Fibroblast of lung (primary cell): ENCODE measurements at regions not wholly inside any gene's neighbourhood (a gene's known extent, or its start where the extent isn't known, plus 50 kb on each side); places are given as distances from the start of the nearest gene placed in this dataset.

Experiments
- DNase-seq, 2 donors: peaks; one replicate each; pipeline versions ENCODE4 v3.0.0 to v3.0.0-alpha.2; 2010; ENCODE audit warnings: low read depth in 2 of 2
- H2AFZ ChIP-seq: 2 replicates; pipeline ENCODE4 v1.5.1; 2012; ENCODE audit warnings: low read length, control low read depth, inconsistent platforms
- H3K27ac ChIP-seq: 2 replicates; pipeline ENCODE4 v1.5.1; 2011; ENCODE audit warnings: low read length, control low read depth; ENCODE audit not compliant: insufficient read depth
- H3K27me3 ChIP-seq: 2 replicates; pipeline ENCODE4 v1.5.1; 2011; ENCODE audit warnings: mild to moderate bottlenecking, low read length; ENCODE audit not compliant: control insufficient read depth, insufficient read depth
- H3K36me3 ChIP-seq: 2 replicates; pipeline ENCODE4 v1.5.1; 2011; ENCODE audit warnings: low read length; ENCODE audit not compliant: control insufficient read depth, insufficient read depth
- H3K4me1 ChIP-seq: 2 replicates; pipeline ENCODE4 v1.5.1; 2011; ENCODE audit warnings: low read length; ENCODE audit not compliant: control insufficient read depth, insufficient read depth; ENCODE audit errors: extremely low read depth
- H3K4me2 ChIP-seq: 2 replicates; pipeline ENCODE4 v1.5.1; 2011; ENCODE audit warnings: low read length, control low read depth; ENCODE audit not compliant: insufficient read depth; ENCODE audit errors: extremely low read depth
- H3K4me3 ChIP-seq, 4 experiments: fragments of 200-600 bp in 1 of 4; sonication (generic) in 1 of 4; replicated peaks in 1 of 4; 2 replicates each; pipeline ENCODE4 v1.5.1; 2011 to 2016; ENCODE audit warnings: low read length in 4 of 4, low read depth in 3 of 4, mild to moderate bottlenecking in 3 of 4, control low read depth in 2 of 4, inconsistent platforms in 1 of 4, mixed read lengths in 1 of 4; ENCODE audit not compliant: insufficient read depth in 1 of 4; ENCODE audit errors: control extremely low read depth in 1 of 4
- H3K79me2 ChIP-seq: 2 replicates; pipeline ENCODE4 v1.5.1; 2012; ENCODE audit warnings: mild to moderate bottlenecking, low read length, inconsistent platforms; ENCODE audit not compliant: control insufficient read depth, insufficient read depth
- H3K9ac ChIP-seq: 2 replicates; pipeline ENCODE4 v1.5.1; 2011; ENCODE audit warnings: mild to moderate bottlenecking, low read length, control low read depth; ENCODE audit not compliant: insufficient read depth
- H3K9me3 ChIP-seq: 2 replicates; pipeline ENCODE4 v1.5.1; 2012; ENCODE audit warnings: low read depth, low read length; ENCODE audit not compliant: control insufficient read depth, insufficient read depth
- H4K20me1 ChIP-seq: 2 replicates; pipeline ENCODE4 v1.5.1; 2011; ENCODE audit warnings: low read length; ENCODE audit not compliant: control insufficient read depth, insufficient read depth; ENCODE audit errors: extremely low read depth
- EZH2 ChIP-seq: IDR thresholded peaks from 2 replicates; pipeline ENCODE4 v1.5.1; 2012; ENCODE audit warnings: low read length, control low read depth, mild to moderate bottlenecking; ENCODE audit errors: missing control alignments
- TF ChIP-seq, protein P1 (sequence below), 2 donors: IDR thresholded peaks in 1 of 2; conservative IDR thresholded peaks in 1 of 2; 1 replicate in 1 of 2; 2 replicates in 1 of 2; pipeline ENCODE4 v1.5.1; 2011 to 2012; ENCODE audit warnings: low read length in 2 of 2, control low read depth in 1 of 2, inconsistent platforms in 1 of 2, low read depth in 1 of 2, mild to moderate bottlenecking in 1 of 2

DNA sequence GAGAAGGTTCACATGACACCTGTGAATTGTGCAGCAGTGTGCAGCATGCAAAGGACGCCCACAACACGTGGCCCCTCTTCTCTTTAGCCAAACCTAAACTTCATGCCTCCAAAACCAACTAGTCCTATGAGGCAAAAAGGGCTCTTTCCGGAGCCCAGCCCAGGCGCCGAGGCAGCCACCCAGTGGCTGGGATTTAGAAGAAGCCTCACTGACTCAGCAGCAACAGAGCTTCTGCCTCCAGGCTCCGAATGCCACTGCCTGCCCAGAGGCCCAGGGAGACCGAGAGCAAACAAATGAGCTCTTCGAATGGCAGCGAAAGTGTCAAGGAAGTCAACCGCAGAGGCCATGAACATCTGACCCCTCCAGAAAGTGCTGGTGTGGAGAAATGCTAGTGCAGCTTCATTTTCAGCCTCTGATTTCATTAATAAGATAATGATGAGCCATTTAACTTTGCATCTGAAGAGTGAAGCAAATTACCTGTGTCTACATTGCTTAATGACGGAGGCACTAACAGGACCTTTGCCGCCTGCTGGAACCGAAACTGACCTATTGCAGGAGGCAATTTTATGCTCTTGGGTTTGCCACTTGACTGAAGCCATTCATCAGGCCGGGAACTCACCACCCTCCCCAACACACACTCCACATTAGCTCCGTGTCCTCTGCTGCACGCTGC is 157.7 kb upstream of the RPL38 start:
- no peak for DNase-seq
- TF ChIP-seq, protein P1, sequence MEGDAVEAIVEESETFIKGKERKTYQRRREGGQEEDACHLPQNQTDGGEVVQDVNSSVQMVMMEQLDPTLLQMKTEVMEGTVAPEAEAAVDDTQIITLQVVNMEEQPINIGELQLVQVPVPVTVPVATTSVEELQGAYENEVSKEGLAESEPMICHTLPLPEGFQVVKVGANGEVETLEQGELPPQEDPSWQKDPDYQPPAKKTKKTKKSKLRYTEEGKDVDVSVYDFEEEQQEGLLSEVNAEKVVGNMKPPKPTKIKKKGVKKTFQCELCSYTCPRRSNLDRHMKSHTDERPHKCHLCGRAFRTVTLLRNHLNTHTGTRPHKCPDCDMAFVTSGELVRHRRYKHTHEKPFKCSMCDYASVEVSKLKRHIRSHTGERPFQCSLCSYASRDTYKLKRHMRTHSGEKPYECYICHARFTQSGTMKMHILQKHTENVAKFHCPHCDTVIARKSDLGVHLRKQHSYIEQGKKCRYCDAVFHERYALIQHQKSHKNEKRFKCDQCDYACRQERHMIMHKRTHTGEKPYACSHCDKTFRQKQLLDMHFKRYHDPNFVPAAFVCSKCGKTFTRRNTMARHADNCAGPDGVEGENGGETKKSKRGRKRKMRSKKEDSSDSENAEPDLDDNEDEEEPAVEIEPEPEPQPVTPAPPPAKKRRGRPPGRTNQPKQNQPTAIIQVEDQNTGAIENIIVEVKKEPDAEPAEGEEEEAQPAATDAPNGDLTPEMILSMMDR (conservative IDR thresholded peaks at IDR 0.05 in 1 of 2, IDR thresholded peaks at IDR 0.05 in 1 of 2; ENCODE audit: low read depth in 1 of 2, low read length in 2 of 2) = no peak
- TF ChIP-seq EZH2 = no peak
- Histone ChIP-seq H4K20me1 (no peaks in the 10 kb centered on the region), H3K27ac (no peak overlapping the region), H3K4me1 (no peaks in the 10 kb centered on the region), H2AFZ (no peak overlapping the region), H3K36me3 (no peaks in the 10 kb centered on the region), H3K79me2 (no peaks in the 10 kb centered on the region), H3K4me2 (no peak overlapping the region), H3K9me3 (no peaks in the 10 kb centered on the region), H3K27me3 (no peaks in the 10 kb centered on the region), H3K9ac (no peak overlapping the region), H3K4me3 (no peak overlapping the region)

DNA sequence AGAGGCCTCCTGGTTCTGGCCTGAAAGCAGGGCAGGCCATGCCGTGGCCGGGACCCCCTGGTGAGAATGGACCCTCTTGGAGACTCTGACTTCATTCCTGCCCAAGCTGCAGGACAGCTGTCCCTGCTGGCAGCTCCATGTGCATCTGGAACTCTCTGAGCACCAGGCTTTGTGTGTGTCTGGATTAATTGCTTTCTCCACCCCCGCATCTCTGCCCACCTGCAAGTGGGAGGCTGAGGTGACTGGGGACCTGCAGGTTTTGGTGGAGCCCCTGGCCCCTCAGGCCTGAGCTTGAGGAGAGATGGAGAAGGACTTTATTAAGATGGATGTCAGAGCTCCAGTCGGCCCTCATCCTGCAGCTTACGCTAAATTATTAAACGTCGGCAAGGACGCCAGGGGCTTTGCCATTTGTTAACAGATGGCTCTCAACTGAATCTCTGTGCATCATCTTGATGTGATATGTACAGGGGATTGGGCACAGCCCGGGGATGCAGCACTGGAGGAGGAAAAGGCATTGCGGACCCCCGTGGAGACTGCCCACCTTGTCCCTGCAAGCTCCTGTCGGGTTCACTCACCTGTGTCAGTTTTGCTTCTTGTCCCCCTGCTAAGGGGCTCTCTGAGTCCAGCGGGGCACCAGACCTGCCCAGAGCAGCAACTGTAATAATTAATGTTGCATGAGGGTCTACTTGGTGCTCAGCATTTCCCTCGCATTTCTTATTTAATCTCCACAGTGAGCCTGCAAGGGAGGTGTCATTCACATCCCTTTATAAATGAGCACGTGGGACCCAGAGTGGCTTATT is 154.1 kb upstream of the RPL38 start:
- no peak for DNase-seq
- Histone ChIP-seq H3K9me3 (no peaks in the 10 kb centered on the region), H3K9ac (no peak overlapping the region), H3K27ac (no peak overlapping the region), H3K4me1 (no peaks in the 10 kb centered on the region), H3K4me2 (no peak overlapping the region), H3K4me3 (no peak overlapping the region), H4K20me1 (no peaks in the 10 kb centered on the region), H3K79me2 (no peaks in the 10 kb centered on the region), H2AFZ (no peak overlapping the region), H3K27me3 (no peaks in the 10 kb centered on the region), H3K36me3 (no peaks in the 10 kb centered on the region)
- TF ChIP-seq EZH2 = no peak
- TF ChIP-seq, protein P1 (conservative IDR thresholded peaks at IDR 0.05 in 1 of 2, IDR thresholded peaks at IDR 0.05 in 1 of 2; ENCODE audit: low read depth in 1 of 2, low read length in 2 of 2) = no peak

DNA sequence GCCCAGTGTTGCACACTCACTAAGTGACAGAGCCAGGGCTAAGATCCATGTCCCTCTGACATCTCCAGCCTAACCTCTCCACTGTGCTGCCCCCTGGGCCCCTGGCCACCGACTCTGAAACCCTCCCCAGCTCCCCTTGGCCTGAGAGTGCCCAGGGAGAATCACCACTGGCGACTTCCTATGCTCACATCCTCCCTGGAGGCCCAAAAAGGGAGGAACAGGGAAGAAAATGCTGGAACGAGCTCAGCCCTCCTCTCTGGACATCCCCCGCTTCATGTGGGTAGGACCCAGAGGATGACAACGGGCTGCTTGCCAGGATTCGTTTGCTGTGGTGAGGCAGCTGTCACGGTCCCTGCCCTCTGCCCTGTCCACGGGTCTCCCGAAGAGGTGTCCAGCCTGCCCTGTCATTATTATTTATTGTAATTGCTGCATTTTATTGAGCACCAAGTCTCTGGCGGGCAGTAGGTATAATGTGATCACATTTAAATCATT is 153.5 kb upstream of the RPL38 start:
- H4K20me1 ChIP-seq = no peaks in the 10 kb centered on the region
- H3K79me2 ChIP-seq = no peaks in the 10 kb centered on the region
- no peaks in the 10 kb centered on the region for H3K36me3 ChIP-seq
- H2AFZ ChIP-seq = no peak overlapping the region
- DNase-seq = no peak
- H3K4me3 ChIP-seq = no peak overlapping the region
- no peak for TF ChIP-seq EZH2
- TF ChIP-seq, protein P1 (conservative IDR thresholded peaks at IDR 0.05 in 1 of 2, IDR thresholded peaks at IDR 0.05 in 1 of 2; ENCODE audit: low read depth in 1 of 2, low read length in 2 of 2) = no peak
- H3K9ac ChIP-seq = no peak overlapping the region
- H3K27ac ChIP-seq = no peak overlapping the region
- no peak overlapping the region for H3K4me2 ChIP-seq
- H3K9me3 ChIP-seq = no peaks in the 10 kb centered on the region
- H3K27me3 ChIP-seq = no peaks in the 10 kb centered on the region
- no peaks in the 10 kb centered on the region for H3K4me1 ChIP-seq
